Activated CD4-positive, alpha-beta T cell treated with anti-CD3 and anti-CD28 coated beads for 4 hours (primary cell): ENCODE measurements at regions not wholly inside any gene's neighbourhood (a gene's known extent, or its start where the extent isn't known, plus 50 kb on each side); places are given as distances from the start of the nearest gene placed in this dataset.
"Not testable (repeated sequence)": the region's sequence is repeated elsewhere in the genome, so short reads cannot be mapped to it uniquely, and the experiment has no call there.

Experiments
- DNase-seq, 2 donors: peaks; one replicate each; pipeline ENCODE4 v3.0.0-alpha.2; 2020

DNA sequence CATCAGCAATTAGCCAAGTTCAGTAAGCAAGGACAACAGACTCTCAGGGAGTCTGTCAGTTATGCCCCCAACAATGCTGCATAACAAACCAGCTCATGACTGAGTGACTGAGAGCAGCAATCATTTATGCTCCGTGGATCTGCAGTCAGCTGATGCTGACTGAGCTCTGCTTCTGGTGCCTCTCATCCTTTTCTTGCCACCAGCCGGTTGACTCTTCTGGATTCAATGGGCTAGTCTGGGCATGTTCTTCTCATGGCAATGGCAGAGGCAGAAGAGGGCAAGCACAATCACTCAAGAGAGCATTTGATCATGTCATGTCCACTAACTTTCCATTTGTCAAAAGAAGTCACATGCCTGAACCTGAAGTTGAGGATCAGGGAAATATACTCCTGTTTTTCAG is 157.0 kb upstream of the NTRK2 start:
- DNase-seq: no peak

DNA sequence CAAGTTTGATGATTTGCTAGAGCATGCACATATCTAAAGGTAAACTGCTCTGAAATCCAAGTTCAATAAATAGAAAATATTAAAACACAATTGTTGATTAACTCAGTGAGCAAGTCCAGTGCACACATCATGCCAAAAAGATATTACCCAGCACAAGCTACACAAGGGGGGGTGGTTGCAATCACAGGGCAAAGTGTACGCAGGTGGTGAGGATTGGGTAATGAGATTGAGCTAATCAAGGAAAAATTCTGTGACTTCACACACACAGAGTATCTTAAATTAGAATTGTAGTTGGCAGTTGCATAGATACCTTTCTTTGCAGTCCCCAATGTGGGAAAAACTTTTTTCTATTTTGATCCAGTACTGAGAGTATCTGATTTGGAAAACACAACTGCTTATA is 156.1 kb upstream of the NTRK2 start:
- no peak for DNase-seq

DNA sequence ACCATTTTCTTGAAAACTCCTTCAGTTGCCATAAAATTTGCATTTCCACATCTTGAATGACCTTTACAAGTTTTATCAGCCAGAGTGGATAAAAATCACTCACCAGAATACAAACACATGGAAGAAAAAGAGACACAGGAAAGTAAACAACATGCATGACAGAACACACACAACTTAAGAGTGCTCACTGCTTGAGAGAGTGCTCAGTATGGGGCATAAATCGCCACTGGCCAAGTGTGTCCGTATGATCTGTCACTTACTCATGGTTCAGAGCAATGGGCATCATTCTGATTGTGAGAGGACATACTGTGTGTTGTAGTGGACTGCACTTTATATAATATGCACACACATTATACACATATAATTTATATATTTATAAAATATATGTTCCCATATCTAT is 155.6 kb upstream of the NTRK2 start:
- DNase-seq: no peak

- DNase-seq: no peak
Observed at GRCh38 chr9:84514421-84514820, 155.1 kb upstream of the NTRK2 start.

DNA sequence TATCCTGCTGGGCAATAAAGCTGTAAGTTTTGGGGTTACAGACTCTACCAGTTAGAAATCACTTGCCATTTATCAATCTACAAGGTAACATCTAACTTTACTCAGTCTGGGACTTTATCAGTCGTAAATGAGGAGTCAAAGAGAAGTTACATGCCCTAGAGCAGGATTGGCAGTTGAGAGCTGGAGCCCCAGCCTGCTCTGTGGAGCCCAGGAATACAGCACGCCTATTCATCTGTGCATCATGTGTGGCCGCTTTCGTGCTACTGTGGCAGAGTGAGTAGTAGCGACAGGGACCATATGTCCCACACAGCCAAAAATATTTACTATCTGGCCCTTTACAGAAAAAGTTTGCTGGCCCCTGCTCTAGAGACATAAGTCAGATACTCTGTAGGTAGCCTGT is 152.5 kb upstream of the NTRK2 start:
- no peak for DNase-seq

DNA sequence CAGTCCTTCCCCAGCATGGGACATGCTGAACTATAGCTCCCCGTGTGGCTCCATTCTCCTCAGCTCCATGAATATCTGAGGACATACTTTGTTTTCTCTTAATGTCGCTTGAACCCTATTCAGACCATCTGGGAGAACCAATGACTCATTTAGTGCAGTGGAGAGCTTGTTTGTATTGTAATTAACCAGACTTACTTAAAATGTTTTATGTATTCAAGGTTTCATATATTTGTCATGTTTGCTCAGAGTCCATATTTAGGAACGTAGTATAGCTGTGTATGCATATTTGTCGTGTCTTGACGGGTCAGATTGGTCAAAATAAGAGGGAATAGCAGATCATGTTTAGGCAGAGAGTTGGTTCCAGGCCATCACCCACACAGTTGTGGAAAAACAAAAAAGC is 150.1 kb upstream of the NTRK2 start:
- DNase-seq: no peak

DNA sequence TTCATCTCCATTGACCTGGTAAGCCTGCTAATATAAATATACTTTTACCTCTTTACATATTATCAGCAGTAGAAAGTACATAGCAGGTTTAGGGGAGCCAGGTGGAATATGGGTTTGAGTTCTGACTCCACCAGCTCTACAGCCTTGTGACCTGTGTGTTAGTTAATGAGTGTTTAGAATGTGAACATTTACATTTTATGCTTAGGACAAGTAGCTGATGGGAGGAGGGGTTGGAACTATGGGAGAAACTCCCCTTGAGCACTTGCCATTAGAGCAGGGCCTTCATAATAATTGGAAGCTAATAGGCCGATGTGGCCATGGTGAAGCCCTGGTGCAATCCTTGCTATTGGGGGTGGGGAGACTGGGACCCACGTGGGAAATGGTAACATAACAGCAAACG is 148.3 kb upstream of the NTRK2 start:
- no peak for DNase-seq

DNA sequence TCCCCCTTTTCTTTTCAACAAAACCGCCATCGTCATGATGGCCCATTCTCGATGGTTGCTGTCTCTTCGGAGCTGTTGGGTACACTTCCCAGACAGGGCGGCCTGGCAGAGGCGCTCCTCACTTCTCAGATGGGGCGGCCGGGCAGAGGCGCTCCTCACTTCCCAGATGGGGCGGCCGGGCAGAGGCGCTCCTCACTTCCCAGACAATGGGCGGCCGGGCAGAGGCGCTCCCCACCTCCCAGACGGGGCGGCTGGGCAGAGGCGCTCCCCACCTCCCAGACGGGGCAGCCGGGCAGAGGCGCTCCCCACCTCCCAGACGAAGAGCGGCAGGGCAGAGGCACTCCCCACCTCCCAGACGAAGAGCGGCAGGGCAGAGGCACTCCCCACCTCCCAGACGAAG is 143.3 kb upstream of the NTRK2 start:
- DNase-seq: not testable (repeated sequence)

- DNase-seq: not testable (repeated sequence)
Observed at GRCh38 chr9:84527060-84527720, 142.3 kb upstream of the NTRK2 start.

GRCh38 chr9:84535973-84536372 is 133.6 kb upstream of the NTRK2 start:
- not testable (repeated sequence) for DNase-seq

- no peak for DNase-seq
Observed at GRCh38 chr9:84538879-84539278, 130.7 kb upstream of the NTRK2 start.

GRCh38 chr9:84542554-84542953 is 127.0 kb upstream of the NTRK2 start:
- no peak for DNase-seq

GRCh38 chr9:84554069-84554664 is 115.4 kb upstream of the NTRK2 start:
- no peak for DNase-seq

DNA sequence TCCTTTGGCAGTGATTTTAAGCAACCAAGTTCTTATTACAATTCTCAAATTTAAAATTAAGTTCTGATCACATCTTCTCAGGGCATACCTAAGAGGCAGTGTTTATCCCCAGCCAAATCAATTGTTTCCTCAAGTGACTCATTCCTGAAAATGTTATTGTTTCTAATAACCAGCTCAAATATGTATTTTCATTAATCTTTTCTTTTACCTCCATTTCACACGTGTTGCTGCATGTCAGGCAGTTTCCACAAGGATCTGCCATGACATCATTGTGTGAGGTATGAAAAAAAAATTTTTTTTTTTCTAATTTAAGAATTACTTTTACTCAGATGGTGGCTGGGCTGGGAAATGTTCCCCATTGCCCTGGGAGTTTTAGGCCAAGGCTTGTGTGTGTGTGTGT is 113.0 kb upstream of the NTRK2 start:
- DNase-seq: no peak

GRCh38 chr9:84557751-84558150 is 111.8 kb upstream of the NTRK2 start:
- DNase-seq: no peak

DNA sequence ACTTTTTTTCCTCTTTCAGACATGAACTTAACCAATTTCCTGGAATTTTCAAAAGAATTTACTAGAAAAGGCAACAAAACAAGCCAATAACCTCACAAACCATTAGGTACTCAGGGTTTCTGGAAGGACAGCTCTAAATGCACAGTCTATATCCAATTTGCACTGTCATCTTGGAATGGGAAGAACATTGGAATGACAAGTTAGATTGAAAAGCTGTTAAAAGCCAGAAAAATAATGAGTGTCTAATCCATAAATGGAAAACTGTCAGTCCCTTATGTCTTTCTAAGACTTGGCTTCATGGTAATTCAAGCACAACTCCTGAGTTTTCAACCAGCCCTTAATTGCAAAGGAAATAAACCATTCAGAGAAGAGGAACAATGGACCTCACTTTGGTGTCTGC is 105.8 kb upstream of the NTRK2 start:
- no peak for DNase-seq

DNA sequence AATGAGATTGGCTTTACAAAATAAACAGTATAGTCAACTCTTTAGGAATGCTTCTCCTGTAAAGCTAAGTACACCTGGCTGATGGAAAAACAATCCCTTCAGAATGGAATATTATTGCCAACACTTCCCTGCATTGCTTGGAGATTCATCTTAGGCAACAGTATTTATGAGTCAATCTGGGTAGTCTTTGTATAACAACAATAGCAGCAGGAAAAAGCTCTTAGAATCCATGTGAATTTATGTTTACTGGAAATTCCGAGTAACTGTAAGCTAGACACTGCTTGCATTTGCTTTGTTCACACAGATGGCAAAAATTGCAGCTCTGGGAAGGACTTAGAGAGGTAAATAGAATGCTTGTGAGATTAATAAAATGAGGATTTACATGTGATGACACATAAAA is 101.7 kb upstream of the NTRK2 start:
- no peak for DNase-seq

- DNase-seq: no peak
Observed at GRCh38 chr9:84570482-84571154, 98.9 kb upstream of the NTRK2 start.

DNA sequence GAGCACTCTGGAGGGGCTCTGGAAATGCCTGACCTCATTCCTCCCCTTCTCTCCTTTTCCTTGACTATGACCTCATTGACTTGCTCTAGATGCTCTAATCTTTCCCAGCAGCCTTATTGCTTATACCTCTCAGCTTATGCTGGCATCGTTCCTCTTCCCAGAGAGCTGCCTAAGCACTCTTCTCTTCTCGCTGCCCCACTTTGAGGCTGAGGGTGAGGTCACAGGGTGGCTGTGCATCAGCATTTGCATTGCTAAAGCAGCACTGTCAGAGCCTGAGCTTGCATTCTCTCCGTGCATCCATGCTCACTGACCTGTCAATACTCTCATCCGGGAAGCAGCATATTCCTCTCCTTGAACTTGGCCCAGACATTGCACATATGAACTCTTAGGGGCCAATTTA is 96.4 kb upstream of the NTRK2 start:
- no peak for DNase-seq

DNA sequence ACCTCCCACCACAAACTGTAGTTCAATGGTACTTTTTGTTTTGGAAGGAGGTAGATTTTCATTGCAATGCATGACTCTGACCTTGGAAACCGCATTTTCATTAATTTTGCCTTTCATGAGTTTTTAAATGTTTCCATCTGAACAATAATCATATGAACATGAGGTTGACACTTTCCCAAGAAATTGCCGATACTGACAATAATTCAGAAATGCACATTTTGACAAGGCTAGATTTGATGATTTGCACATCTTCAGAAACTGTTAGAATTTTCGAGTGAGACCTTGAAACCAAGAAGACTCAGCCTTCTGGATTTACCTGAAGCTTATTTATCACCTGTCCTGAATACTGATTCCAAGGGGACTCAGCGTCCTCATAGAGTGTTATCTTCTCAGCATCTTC is 93.8 kb upstream of the NTRK2 start:
- no peak for DNase-seq

GRCh38 chr9:84583866-84584265 is 85.7 kb upstream of the NTRK2 start:
- DNase-seq: no peak

- no peak for DNase-seq
Observed at GRCh38 chr9:84586662-84587061, 82.9 kb upstream of the NTRK2 start.

DNA sequence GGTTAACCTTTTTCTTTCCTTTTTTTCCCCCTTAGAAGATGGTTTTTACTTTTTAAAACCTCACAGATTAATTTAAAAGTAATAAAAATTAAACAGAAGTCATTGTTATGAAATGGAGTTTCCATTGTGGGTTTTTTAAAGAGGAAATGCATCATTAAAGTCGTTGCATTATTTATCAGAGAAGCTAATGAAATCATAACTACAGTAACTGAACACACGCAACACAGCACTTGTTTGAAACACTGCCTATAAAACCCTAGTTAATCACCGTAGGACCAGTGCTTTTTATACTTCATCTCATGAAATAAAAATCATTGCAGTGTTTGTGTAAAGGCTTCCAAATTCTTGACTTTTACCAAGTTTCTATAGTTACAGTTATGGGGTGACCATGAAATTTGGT is 82.4 kb upstream of the NTRK2 start:
- no peak for DNase-seq

- DNase-seq: no peak
Observed at GRCh38 chr9:84589542-84589941, 80.0 kb upstream of the NTRK2 start.

DNA sequence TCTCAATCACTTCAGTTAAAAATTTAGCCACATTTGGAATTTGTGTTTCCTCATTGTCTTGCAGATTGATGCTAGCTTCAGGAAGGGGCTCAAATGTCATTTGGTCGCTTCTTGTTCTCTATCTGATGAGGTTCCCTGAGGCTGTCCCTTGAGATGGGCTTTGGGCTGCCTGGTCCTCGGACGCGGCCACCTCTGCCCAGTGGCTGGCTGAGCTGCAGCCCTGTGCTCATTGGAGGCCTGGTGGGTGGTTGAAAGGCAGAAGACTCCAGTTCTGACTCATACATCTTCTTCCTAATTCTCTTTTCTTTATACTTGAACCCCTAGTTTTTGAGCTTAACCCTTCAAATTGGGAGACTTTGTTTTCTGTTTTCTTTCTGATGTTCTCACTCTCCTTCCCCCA is 78.8 kb upstream of the NTRK2 start:
- no peak for DNase-seq
